Stomach (tissue), 4 donors: ENCODE measurements at regions not wholly inside any gene's neighbourhood (a gene's known extent, or its start where the extent isn't known, plus 50 kb on each side); places are given as distances from the start of the nearest gene placed in this dataset.

ENCODE experiments used
- EP300 ChIP-seq: sonication (generic); formaldehyde crosslinking; IDR thresholded peaks from one replicate; pipeline ENCODE4 v1.6.1; 2017; ENCODE audit warnings: antibody characterized with exemption
- POLR2A ChIP-seq, 4 donors: fragments of 450-650 bp; IDR thresholded peaks; one replicate each; pipeline ENCODE4 v1.6.1; 2016; ENCODE audit warnings: antibody characterized with exemption in 4 of 4, control low read depth in 2 of 4, mild to moderate bottlenecking in 1 of 4, moderate library complexity in 1 of 4
- TF ChIP-seq, protein P1 (sequence below), 7 experiments: fragments of 450-650 bp in 4 of 7; fragments of 200-600 bp in 3 of 7; sonication (generic) in 3 of 7; IDR thresholded peaks; one replicate each; pipeline ENCODE4 v1.5.1; 2016 to 2019; ENCODE audit warnings: antibody characterized with exemption in 7 of 7, control low read depth in 2 of 7, mild to moderate bottlenecking in 1 of 7

DNA sequence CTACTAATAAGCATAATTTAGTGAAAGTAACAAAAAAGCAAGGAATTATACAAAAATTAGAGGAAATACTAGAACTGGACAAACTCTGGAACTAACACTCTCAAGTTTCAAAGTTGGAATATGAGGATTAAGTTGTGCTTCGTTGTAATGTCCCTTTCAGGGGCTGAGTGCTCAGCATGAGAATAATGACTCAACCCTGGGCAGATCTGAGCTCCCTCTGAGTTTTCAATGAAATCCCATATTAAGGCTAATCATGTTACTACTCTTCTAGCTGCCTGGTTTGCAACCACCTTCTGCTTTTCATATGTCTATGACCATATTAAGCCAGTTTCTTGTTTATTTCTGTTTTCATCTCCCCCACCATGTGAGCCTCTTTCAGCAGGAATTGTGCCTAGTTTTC lies 274.9 kb upstream of the LRRTM4 start:
- TF ChIP-seq, protein P1, sequence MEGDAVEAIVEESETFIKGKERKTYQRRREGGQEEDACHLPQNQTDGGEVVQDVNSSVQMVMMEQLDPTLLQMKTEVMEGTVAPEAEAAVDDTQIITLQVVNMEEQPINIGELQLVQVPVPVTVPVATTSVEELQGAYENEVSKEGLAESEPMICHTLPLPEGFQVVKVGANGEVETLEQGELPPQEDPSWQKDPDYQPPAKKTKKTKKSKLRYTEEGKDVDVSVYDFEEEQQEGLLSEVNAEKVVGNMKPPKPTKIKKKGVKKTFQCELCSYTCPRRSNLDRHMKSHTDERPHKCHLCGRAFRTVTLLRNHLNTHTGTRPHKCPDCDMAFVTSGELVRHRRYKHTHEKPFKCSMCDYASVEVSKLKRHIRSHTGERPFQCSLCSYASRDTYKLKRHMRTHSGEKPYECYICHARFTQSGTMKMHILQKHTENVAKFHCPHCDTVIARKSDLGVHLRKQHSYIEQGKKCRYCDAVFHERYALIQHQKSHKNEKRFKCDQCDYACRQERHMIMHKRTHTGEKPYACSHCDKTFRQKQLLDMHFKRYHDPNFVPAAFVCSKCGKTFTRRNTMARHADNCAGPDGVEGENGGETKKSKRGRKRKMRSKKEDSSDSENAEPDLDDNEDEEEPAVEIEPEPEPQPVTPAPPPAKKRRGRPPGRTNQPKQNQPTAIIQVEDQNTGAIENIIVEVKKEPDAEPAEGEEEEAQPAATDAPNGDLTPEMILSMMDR (IDR thresholded peaks at IDR 0.05): no peak
- TF ChIP-seq POLR2A (IDR thresholded peaks at IDR 0.05) (no peak), EP300 (no peak)
